NCI-H1930 (cell line): ENCODE measurements at regions not wholly inside any gene's neighbourhood (a gene's known extent, or its start where the extent isn't known, plus 50 kb on each side); places are given as distances from the start of the nearest gene placed in this dataset.
"Not testable (repeated sequence)": the region's sequence is repeated elsewhere in the genome, so short reads cannot be mapped to it uniquely, and the experiment has no call there.

Source experiments
- DNase-seq, 2 experiments: peaks; one replicate each; lab custom pipeline; 2025; lab: John Stamatoyannopoulos, UW

- no peak for DNase-seq
Observed at GRCh38 chr9:82726424-82727276, 336.3 kb downstream of the RASEF start.

- no peak for DNase-seq
Observed at GRCh38 chr9:82729141-82729540, 333.8 kb downstream of the RASEF start.

DNA sequence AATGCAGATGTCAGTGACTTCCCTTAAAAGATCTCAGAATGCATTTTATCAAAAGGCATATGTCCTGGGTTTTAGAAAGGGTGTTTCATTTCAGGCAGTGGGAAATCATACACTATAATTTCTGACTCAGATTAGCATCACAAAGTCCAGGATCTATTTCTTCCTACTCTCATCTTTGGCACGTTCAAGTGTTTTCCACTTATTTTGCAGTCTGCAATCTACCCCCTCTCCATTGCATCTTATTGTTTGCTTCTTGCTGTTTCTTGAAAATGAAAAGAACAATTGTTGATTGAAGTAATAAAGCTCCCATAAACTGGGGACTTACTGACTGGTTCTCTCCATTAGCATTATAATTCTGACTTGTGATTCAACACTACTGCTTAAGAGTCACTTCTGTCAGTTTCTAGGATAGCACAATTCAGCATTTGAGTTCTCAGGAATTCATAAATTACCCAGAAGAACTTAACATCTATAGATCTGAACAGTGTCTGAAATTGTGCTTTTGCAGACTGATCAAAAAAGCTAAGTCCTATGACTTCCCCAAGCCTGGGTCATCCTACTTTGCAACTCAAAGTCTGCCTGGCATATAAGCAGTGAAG is 332.9 kb downstream of the RASEF start:
- no peak for DNase-seq

DNA sequence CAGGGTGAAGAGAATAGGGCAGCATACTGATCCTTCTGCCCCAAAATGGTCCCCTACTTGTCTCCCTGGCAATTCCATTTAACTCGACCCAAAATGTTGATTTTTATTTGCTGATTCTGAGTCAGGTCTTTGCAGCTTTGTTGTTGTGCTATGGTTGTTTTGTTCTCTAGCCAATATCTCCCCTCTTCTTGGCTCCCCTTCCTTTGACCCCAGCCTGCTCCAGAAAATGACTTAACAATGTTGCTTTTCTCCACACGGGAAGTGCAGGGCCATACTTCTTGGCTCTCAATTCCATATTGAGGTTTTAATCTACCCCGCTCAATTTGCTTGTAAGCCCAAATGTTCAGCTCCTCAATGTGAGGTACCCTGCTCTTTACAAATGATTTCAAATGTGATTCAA is 330.0 kb downstream of the RASEF start:
- no peak for DNase-seq

GRCh38 chr9:82736126-82736525 is 326.8 kb downstream of the RASEF start:
- DNase-seq = no peak

DNA sequence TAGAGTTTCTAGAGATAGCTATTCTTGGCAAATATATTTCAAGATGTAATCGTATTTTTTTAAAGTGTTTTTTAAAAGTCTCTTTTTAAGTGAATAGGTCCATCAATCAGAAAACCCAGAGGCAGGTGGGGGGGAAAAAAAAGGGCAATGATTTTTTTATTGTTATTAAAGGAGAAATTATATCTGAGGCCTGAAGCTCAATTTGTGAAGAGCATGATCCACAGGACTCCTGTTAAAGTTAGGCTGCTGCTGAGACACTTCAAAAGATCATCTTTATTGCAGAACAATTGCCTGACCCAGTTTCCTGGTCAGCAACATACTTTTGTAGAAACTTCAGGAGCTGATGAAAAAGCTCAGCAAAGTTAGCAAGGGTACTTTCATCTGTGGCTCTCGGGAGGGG is 326.2 kb downstream of the RASEF start:
- DNase-seq = no peak

DNA sequence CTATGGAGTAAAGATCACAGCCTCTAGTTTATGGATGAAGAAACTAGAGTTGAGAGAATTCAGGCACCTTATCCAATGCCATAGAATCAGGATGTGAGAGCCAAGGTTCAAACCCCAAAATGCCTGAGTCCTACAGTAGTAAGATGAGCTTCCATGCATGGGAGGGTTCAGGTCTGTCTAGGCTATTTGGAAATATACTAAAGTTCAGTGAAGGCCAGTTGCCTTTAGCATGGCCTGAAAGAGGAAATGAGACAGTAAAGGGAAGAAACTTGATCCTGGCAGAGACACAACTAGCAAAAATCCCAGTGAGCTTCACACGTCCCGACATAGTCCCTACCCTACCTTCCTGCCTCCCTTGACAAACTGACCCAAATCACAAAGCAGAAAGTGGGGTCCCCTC is 317.0 kb downstream of the RASEF start:
- DNase-seq = no peak

- no peak for DNase-seq
Observed at GRCh38 chr9:82750411-82750913, 312.5 kb downstream of the RASEF start.

- DNase-seq = no peak
Observed at GRCh38 chr9:82757924-82758323, 305.0 kb downstream of the RASEF start.

- no peak for DNase-seq
Observed at GRCh38 chr9:82761027-82761426, 301.9 kb downstream of the RASEF start.

- no peak for DNase-seq
Observed at GRCh38 chr9:82761956-82762355, 301.0 kb downstream of the RASEF start.

GRCh38 chr9:82763656-82764055 is 299.3 kb downstream of the RASEF start:
- no peak for DNase-seq

DNA sequence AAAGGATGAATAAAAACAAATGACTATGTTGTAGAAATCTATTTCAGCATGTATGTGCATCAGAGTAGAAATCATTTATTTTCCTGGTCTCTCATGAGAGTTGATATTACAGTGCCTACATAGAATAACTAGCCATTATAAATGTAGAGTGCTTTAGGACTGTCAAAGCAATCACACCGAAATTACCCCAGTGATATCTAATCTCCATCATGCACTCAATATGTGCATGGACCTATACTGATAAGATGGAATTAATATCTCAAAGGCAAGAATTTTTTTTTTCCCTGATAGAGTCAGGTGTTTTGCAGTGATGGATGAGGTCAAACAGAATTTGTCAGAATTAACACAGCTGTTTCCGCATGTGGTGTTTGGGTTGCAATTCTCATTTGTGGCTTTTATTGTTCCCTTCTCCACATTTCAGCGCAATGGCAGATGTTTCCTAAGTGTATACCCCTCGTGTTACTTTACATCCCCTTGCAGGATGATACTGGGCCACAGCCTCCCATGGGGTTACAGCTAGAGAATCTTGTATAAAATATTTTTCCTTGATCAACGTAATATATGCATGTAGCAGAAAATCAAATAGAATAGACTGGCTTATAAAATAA is 298.8 kb downstream of the RASEF start:
- no peak for DNase-seq

GRCh38 chr9:82774707-82775231 is 288.2 kb downstream of the RASEF start:
- DNase-seq = not testable (repeated sequence)

DNA sequence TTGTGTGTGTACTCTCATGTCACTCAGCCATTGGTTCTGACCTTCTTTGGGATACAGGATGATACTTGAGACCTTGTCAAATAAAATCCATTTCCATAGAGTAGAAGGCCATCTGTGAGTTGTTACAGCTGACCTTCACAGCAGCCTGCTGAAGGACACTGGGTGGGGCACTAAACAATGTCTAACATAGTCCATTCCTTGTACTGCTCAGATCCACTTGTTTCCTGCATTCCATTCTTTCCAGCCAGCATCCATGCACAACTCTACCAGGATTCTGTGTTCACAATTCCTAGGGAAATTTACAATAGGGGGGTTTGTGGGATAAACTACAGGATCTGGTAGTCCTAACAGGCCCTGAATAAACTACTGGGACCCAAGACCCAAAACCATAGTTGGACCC is 286.4 kb downstream of the RASEF start:
- no peak for DNase-seq

DNA sequence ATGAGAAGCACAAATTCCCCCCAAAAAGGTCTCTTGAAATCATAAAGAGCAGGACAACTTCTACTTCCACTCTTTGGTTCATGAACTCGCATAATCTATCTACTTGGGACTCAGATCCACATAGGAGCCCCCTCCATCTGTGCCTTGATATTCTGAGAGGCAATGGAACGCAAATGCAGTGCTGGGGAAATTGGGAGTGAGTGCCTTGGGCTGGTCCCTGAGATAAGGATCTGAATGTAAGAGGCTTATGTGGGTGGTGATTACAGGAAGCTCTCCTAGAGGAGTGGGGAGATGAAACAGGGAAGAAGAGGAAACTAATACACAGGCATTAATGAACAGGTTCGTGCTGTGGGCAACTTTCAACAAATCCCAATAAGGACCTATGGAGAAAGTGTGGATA is 285.6 kb downstream of the RASEF start:
- DNase-seq = no peak

DNA sequence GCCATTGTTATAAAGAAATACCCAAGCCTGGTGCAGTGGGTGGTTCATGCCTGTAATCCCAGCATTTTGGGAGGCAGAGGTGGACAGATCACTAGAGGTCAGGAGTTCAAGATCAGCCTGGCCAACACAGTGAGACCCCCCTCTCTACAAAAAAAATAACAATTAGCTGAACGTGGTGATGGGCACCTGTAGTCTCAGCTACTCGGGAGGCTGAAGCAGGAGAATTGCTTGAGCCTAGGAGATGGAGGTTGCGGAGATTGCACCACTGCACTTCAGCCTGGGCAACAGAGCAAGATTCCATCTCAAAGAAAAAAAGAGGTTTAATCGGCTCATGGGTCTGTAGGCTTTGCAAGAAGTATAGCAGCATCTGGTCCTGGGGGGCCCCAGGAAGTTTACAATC is 284.0 kb downstream of the RASEF start:
- DNase-seq = not testable (repeated sequence)

DNA sequence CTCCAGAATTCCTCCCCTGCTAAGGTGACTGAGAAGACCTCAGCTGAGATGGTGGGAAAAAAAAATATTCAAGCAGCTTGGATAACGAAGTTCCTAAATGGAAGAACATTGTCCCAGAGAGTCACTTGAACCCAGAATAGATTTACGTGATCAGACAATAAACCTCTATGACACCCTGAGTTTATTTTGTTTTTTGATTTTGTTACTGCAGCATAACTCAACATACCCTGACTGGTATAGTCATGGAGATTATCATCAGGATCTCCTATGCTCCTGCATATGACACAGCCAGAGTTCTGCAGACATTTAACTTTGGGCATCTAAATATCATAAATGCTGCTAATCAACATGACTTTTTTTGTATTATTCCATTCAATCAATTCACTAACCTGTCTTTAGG is 282.9 kb downstream of the RASEF start:
- DNase-seq = no peak

GRCh38 chr9:82781921-82782392 is 281.0 kb downstream of the RASEF start:
- no peak for DNase-seq

- DNase-seq = no peak
Observed at GRCh38 chr9:82783045-82783444, 279.9 kb downstream of the RASEF start.

DNA sequence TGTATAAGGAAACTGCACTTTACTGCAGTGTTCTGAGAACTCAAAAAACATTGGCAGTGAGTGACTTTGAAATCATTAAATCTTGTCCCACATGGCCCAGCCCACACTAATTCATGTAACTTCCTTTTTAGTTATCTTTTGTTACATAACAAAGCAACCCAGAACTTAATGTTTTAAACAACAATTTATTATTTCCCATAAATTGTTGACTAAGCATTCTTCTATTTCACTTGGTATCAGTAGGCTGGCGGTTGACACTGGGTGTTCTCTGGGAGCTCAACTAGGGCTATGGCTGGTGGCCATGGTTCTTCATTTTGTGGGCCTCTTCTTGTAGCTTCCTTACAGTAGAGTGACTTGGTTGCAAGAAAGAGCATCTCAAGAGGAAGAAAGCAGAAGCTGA is 278.4 kb downstream of the RASEF start:
- no peak for DNase-seq

DNA sequence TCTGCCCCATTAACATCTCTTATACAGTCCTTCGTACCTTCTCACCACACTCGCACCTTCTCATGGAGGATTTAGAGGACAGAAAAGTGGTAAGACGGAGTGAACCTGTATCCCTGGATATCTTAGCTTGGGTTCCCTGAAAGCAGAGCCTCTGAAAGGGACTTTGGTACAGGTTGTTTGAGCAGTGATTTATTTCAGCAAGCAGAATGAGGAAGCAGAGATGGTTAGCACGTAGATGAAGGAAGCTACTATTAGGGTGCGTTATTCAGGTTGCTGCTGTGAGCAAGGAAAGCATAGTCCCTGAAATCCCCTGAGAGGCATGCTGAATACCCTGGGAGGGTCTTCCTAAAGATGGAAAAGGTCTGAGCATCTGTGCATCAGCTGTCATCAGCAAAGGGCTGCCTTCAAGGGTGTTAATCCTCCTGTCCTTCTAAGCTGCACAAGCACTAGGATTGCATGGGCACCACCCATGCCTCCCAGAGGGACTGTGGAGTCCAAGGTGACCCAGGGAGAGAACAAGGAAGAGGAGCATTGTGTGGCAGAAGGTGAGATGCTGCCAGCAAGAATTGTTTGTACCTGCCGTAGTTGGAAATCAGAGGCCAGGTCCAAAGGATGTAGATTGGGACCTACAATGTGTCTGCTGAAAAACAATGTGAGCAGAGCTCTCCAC is 273.7 kb downstream of the RASEF start:
- DNase-seq = no peak
